ENCODE measurements at regions not wholly inside any gene's neighbourhood (a gene's known extent, or its start where the extent isn't known, plus 50 kb on each side); places are given as distances from the start of the nearest gene placed in this dataset.

- TF ChIP-seq CTCF (conservative IDR thresholded peaks at IDR 0.05; ENCODE audit: low read depth, low read length): no peak
- TF ChIP-seq EZH2 (IDR thresholded peaks at IDR 0.05; ENCODE audit: low read length, unreplicated experiment): no peak
Measured at GRCh38 chr16:86042393-86042792, 143.4 kb downstream of the IRF8 start.

Data from PC-3 (cell line).